ENCODE measurements at regions not wholly inside any gene's neighbourhood (a gene's known extent, or its start where the extent isn't known, plus 50 kb on each side); places are given as distances from the start of the nearest gene placed in this dataset.

GRCh38 chr17:73799096-73799495 is 154.9 kb upstream of the SDK2 start:
- TF ChIP-seq, protein P1, sequence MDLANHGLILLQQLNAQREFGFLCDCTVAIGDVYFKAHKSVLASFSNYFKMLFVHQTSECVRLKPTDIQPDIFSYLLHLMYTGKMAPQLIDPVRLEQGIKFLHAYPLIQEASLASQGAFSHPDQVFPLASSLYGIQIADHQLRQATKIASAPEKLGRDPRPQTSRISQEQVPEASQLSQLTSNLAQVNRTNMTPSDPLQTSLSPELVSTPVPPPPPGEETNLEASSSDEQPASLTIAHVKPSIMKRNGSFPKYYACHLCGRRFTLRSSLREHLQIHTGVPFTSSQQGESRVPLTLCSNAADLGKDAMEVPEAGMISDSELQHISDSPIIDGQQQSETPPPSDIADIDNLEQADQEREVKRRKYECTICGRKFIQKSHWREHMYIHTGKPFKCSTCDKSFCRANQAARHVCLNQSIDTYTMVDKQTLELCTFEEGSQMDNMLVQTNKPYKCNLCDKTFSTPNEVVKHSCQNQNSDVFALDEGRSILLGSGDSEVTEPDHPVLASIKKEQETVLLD (IDR thresholded peaks at IDR 0.05) = no peak
- no peak for TF ChIP-seq SP1 (CRISPR knock-in tag; IDR thresholded peaks at IDR 0.05)
- TF ChIP-seq ZFP30 (CRISPR knock-in tag; IDR thresholded peaks at IDR 0.05; ENCODE audit: borderline replicate concordance) = no peak
- no peak for TF ChIP-seq ZNF316 (IDR thresholded peaks at IDR 0.05)
- TF ChIP-seq RFX5 (IDR thresholded peaks at IDR 0.05; ENCODE audit: low read depth, low read length) = no peak
- no peak for TF ChIP-seq THAP7 (CRISPR knock-in tag; IDR thresholded peaks at IDR 0.05)
- TF ChIP-seq, protein P2, sequence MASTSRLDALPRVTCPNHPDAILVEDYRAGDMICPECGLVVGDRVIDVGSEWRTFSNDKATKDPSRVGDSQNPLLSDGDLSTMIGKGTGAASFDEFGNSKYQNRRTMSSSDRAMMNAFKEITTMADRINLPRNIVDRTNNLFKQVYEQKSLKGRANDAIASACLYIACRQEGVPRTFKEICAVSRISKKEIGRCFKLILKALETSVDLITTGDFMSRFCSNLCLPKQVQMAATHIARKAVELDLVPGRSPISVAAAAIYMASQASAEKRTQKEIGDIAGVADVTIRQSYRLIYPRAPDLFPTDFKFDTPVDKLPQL (IDR thresholded peaks at IDR 0.05; ENCODE audit: extremely low read depth, insufficient read length) = no peak
- TF ChIP-seq ZKSCAN8 (CRISPR knock-in tag; IDR thresholded peaks at IDR 0.05) = no peak
- TF ChIP-seq, protein P3, sequence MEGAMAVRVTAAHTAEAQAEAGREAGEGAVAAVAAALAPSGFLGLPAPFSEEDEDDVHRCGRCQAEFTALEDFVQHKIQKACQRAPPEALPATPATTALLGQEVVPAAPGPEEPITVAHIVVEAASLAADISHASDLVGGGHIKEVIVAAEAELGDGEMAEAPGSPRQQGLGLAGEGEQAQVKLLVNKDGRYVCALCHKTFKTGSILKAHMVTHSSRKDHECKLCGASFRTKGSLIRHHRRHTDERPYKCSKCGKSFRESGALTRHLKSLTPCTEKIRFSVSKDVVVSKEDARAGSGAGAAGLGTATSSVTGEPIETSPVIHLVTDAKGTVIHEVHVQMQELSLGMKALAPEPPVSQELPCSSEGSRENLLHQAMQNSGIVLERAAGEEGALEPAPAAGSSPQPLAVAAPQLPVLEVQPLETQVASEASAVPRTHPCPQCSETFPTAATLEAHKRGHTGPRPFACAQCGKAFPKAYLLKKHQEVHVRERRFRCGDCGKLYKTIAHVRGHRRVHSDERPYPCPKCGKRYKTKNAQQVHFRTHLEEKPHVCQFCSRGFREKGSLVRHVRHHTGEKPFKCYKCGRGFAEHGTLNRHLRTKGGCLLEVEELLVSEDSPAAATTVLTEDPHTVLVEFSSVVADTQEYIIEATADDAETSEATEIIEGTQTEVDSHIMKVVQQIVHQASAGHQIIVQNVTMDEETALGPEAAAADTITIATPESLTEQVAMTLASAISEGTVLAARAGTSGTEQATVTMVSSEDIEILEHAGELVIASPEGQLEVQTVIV (CRISPR knock-in tag; IDR thresholded peaks at IDR 0.05; ENCODE audit: borderline replicate concordance) = no peak
- no peak for TF ChIP-seq RBBP5 (IDR thresholded peaks at IDR 0.05; ENCODE audit: borderline replicate concordance, insufficient read depth, low read length, poor library complexity, severe bottlenecking)
- TF ChIP-seq, protein P4, sequence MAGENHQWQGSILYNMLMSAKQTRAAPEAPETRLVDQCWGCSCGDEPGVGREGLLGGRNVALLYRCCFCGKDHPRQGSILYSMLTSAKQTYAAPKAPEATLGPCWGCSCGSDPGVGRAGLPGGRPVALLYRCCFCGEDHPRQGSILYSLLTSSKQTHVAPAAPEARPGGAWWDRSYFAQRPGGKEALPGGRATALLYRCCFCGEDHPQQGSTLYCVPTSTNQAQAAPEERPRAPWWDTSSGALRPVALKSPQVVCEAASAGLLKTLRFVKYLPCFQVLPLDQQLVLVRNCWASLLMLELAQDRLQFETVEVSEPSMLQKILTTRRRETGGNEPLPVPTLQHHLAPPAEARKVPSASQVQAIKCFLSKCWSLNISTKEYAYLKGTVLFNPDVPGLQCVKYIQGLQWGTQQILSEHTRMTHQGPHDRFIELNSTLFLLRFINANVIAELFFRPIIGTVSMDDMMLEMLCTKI (IDR thresholded peaks at IDR 0.05; ENCODE audit: partially characterized antibody) = no peak
- POLR2A ChIA-PET = interaction anchor here (0.7 kb wide), 1 partner anchor 13 kb away, joined by 3 read pairs; no protein-coding TSS in a partner anchor
- H3K9ac ChIP-seq (ENCODE audit: insufficient read depth in 1 of 2, low read depth in 2 of 2, low read length in 2 of 2) = no peak overlapping the region
- no peak overlapping the region for H3K4me3 ChIP-seq
- H2AFZ ChIP-seq (ENCODE audit: low read depth, low read length) = no peak overlapping the region
- BruUV-seq (replicated peaks) = no TSS peak
- FAIRE-seq = no peak
- H3K79me2 ChIP-seq (ENCODE audit: control insufficient read depth, insufficient read depth, low read length) = no peaks in the 10 kb centered on the region
- H3K36me3 ChIP-seq (ENCODE audit: control insufficient read depth, insufficient read depth, low read length) = no peaks in the 10 kb centered on the region
- in situ Hi-C loops (cut with MboI) (no loop called here), intact Hi-C loops (cut with micrococcal nuclease) (no loop called here)
- no peak for ATAC-seq
- CTCF ChIA-PET (ENCODE audit: low intra/inter-chr PET ratio) = no interaction called here
- no peak overlapping the region for H3K27ac ChIP-seq (ENCODE audit: extremely low read depth, low read depth, low read length)
- H3K9me3 ChIP-seq (replicated peaks; ENCODE audit: control insufficient read depth, insufficient read depth, low read depth, low read length) = no peaks in the 10 kb centered on the region
- no peaks in the 10 kb centered on the region for H3K4me1 ChIP-seq (replicated peaks in 1 of 2; ENCODE audit: control insufficient read depth in 2 of 2, insufficient read depth in 2 of 2, low read length in 2 of 2)
- no peaks in the 10 kb centered on the region; a peak in 1 of 5 replicates for H3K27me3 ChIP-seq (ENCODE audit: control insufficient read depth in 2 of 2, insufficient read depth in 2 of 2, low read length in 2 of 2)
- H3K4me2 ChIP-seq (ENCODE audit: insufficient read depth, low read length) = no peak overlapping the region
- 0 out of 2 replicates have a peak, but pooled peaks cover 4% of the 10 kb centered on the region for H4K20me1 ChIP-seq (replicated peaks; ENCODE audit: control insufficient read depth, insufficient read depth, low read length)
- DNase-seq (ENCODE audit: extremely low read depth in 1 of 4, low spot score in 3 of 4) = no peak
- H3K9me1 ChIP-seq (ENCODE audit: control insufficient read depth, insufficient read depth, low read length) = no peaks in the 10 kb centered on the region
